Caco-2 (cell line): ENCODE measurements at regions not wholly inside any gene's neighbourhood (a gene's known extent, or its start where the extent isn't known, plus 50 kb on each side); places are given as distances from the start of the nearest gene placed in this dataset.

Experiments
- BruUV-seq: library from RNA; stranded (reverse); fragments of 400-500 nt; replicated peaks from 2 replicates; lab custom pipeline; 2021; lab: Mats Ljungman, UMichigan
- CTCF ChIA-PET: fragments of 300-600 bp; sonication (Branson Sonifier 250); formaldehyde crosslinking; loops from one replicate; lab custom pipeline; 2022; ENCODE audit warnings: antibody characterized with exemption; lab: Charles Lee
- POLR2A ChIA-PET: fragments of 300-600 bp; sonication (Branson Sonifier 250); formaldehyde crosslinking; loops from one replicate; lab custom pipeline; 2022; ENCODE audit warnings: antibody characterized with exemption; lab: Charles Lee
- DNase-seq, 2 experiments: peaks; one replicate each; pipeline versions ENCODE4 v3.0.0 to v3.0.0-alpha.2; 2020 to 2022
- H3K27me3 ChIP-seq: replicated peaks from 2 replicates; pipeline ENCODE4 v1.6.0; 2011; ENCODE audit warnings: low read length; ENCODE audit not compliant: control insufficient read depth, insufficient read depth
- H3K36me3 ChIP-seq: 2 replicates; pipeline ENCODE4 v1.5.1; 2011; ENCODE audit warnings: low read length; ENCODE audit not compliant: control insufficient read depth, insufficient read depth
- H3K4me1 ChIP-seq: fragments of 250-450 bp; sonication (Bioruptor Pico); 2 replicates; pipeline ENCODE4 v1.5.1; 2020; ENCODE audit warnings: mild to moderate bottlenecking
- H3K4me3 ChIP-seq: 2 replicates; pipeline ENCODE4 v1.5.1; 2011; ENCODE audit warnings: low read depth, mild to moderate bottlenecking, control low read depth, low read length
- H3K9me3 ChIP-seq: fragments of 250-450 bp; sonication (Bioruptor Pico); 2 replicates; pipeline ENCODE4 v1.5.1; 2020; ENCODE audit warnings: mild to moderate bottlenecking, moderate library complexity
- H3K27ac Mint-ChIP-seq: one replicate; pipeline ENCODE4 v1.8.0; 2022; ENCODE audit warnings: mixed read lengths; ENCODE audit not compliant: unreplicated experiment
- H3K27me3 Mint-ChIP-seq: one replicate; pipeline ENCODE4 v1.8.0; 2022; ENCODE audit warnings: mixed read lengths; ENCODE audit not compliant: insufficient read depth, unreplicated experiment
- H3K36me3 Mint-ChIP-seq: one replicate; pipeline ENCODE4 v1.8.0; 2022; ENCODE audit warnings: mild to moderate bottlenecking, mixed read lengths; ENCODE audit not compliant: insufficient read depth, unreplicated experiment
- H3K4me1 Mint-ChIP-seq: one replicate; pipeline ENCODE4 v1.8.0; 2022; ENCODE audit warnings: low read depth, mixed read lengths; ENCODE audit not compliant: unreplicated experiment
- H3K4me3 Mint-ChIP-seq: one replicate; pipeline ENCODE4 v1.8.0; 2022; ENCODE audit warnings: mild to moderate bottlenecking, moderate library complexity, mixed read lengths; ENCODE audit not compliant: unreplicated experiment
- H3K9me3 Mint-ChIP-seq: one replicate; pipeline ENCODE4 v1.8.0; 2022; ENCODE audit warnings: mixed read lengths; ENCODE audit not compliant: unreplicated experiment
- intact Hi-C: fragments of 100-400 bp; cut with micrococcal nuclease; formaldehyde crosslinking; loops from one replicate; pipeline ENCODE4 v1.10.0; 2022; ENCODE audit not compliant: unreplicated experiment
- TF ChIP-seq, protein P1 (sequence below), 2 experiments: fragments of 200-600 bp in 1 of 2; IDR thresholded peaks; 1 replicate in 1 of 2; 2 replicates in 1 of 2; pipeline versions ENCODE4 v1.5.1 to v1.8.0; 2011 to 2022; ENCODE audit warnings: antibody characterized with exemption in 1 of 2, control low read depth in 1 of 2, inconsistent platforms in 1 of 2, low read depth in 1 of 2, low read length in 1 of 2, mild to moderate bottlenecking in 1 of 2, moderate library complexity in 1 of 2; ENCODE audit not compliant: insufficient read depth in 1 of 2, severe bottlenecking in 1 of 2, unreplicated experiment in 1 of 2

DNA sequence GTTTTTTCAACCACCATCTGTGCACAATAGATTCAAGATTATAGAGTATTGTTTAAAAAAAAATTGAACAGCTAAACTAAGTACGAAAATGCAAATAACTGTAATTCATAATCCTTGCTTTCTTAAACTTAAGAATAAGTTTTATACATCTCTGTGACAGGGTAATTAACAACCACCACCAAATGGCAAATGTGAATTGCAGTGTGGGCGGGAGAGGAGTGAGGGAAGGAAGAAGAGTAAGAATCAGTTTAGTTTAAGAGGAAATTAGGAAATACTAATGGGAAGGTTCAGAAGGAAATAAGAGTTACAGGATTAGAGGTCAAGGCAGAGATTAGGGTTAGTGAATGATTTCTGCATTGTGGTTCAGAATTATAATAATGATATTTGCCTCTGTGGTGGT lies 430.9 kb downstream of the SPRY1 start:
- Mint-ChIP-seq H3K4me1 (no peaks in the 10 kb centered on the region), H3K36me3 (no peaks in the 10 kb centered on the region), H3K9me3 (no peaks in the 10 kb centered on the region), H3K4me3 (no peak overlapping the region), H3K27ac (no peak overlapping the region), H3K27me3 (no peaks in the 10 kb centered on the region)
- BruUV-seq: no TSS peak
- no peak for DNase-seq
- no peak overlapping the region for H3K4me3 ChIP-seq
- no peaks in the 10 kb centered on the region for H3K36me3 ChIP-seq
- no peaks in the 10 kb centered on the region for H3K9me3 ChIP-seq
- CTCF ChIA-PET: no interaction called here
- H3K27me3 ChIP-seq: no peaks in the 10 kb centered on the region
- no peaks in the 10 kb centered on the region for H3K4me1 ChIP-seq
- POLR2A ChIA-PET: no interaction called here
- TF ChIP-seq, protein P1, sequence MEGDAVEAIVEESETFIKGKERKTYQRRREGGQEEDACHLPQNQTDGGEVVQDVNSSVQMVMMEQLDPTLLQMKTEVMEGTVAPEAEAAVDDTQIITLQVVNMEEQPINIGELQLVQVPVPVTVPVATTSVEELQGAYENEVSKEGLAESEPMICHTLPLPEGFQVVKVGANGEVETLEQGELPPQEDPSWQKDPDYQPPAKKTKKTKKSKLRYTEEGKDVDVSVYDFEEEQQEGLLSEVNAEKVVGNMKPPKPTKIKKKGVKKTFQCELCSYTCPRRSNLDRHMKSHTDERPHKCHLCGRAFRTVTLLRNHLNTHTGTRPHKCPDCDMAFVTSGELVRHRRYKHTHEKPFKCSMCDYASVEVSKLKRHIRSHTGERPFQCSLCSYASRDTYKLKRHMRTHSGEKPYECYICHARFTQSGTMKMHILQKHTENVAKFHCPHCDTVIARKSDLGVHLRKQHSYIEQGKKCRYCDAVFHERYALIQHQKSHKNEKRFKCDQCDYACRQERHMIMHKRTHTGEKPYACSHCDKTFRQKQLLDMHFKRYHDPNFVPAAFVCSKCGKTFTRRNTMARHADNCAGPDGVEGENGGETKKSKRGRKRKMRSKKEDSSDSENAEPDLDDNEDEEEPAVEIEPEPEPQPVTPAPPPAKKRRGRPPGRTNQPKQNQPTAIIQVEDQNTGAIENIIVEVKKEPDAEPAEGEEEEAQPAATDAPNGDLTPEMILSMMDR (IDR thresholded peaks at IDR 0.05; ENCODE audit: insufficient read depth in 1 of 2, low read depth in 1 of 2, low read length in 1 of 2, severe bottlenecking in 1 of 2, unreplicated experiment in 1 of 2): no peak
- intact Hi-C loops: no loop called here

DNA sequence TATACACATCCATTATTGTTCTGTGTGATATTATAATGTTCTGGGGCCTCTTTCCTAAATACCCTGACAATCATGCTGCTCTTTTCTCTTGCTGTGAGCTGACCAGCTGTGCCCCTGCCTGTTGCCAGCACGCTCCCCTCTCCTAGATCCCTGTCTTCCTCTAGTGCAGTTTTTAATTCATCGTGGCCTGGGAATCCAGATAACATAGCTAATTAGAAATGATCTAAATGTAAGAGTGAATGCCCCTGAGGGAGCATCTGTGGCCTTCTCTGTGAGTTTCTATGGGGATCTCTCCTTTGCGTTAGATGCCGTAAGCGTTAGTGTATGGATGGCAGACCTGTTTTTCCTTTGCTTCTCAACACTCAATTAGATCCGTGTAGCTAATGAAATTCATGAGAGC lies 434.3 kb downstream of the SPRY1 start:
- no peak overlapping the region for H3K27ac Mint-ChIP-seq
- H3K4me3 Mint-ChIP-seq: no peak overlapping the region
- ChIA-PET CTCF (no interaction called here), POLR2A (no interaction called here)
- Histone ChIP-seq H3K9me3 (no peaks in the 10 kb centered on the region), H3K36me3 (no peaks in the 10 kb centered on the region), H3K27me3 (no peaks in the 10 kb centered on the region), H3K4me1 (no peaks in the 10 kb centered on the region), H3K4me3 (no peak overlapping the region)
- no peak for DNase-seq
- H3K9me3 Mint-ChIP-seq: no peaks in the 10 kb centered on the region
- no TSS peak for BruUV-seq
- no peaks in the 10 kb centered on the region for H3K36me3 Mint-ChIP-seq
- H3K4me1 Mint-ChIP-seq: no peaks in the 10 kb centered on the region
- TF ChIP-seq, protein P1 (IDR thresholded peaks at IDR 0.05; ENCODE audit: insufficient read depth in 1 of 2, low read depth in 1 of 2, low read length in 1 of 2, severe bottlenecking in 1 of 2, unreplicated experiment in 1 of 2): no peak
- intact Hi-C loops: no loop called here
- H3K27me3 Mint-ChIP-seq: no peaks in the 10 kb centered on the region

DNA sequence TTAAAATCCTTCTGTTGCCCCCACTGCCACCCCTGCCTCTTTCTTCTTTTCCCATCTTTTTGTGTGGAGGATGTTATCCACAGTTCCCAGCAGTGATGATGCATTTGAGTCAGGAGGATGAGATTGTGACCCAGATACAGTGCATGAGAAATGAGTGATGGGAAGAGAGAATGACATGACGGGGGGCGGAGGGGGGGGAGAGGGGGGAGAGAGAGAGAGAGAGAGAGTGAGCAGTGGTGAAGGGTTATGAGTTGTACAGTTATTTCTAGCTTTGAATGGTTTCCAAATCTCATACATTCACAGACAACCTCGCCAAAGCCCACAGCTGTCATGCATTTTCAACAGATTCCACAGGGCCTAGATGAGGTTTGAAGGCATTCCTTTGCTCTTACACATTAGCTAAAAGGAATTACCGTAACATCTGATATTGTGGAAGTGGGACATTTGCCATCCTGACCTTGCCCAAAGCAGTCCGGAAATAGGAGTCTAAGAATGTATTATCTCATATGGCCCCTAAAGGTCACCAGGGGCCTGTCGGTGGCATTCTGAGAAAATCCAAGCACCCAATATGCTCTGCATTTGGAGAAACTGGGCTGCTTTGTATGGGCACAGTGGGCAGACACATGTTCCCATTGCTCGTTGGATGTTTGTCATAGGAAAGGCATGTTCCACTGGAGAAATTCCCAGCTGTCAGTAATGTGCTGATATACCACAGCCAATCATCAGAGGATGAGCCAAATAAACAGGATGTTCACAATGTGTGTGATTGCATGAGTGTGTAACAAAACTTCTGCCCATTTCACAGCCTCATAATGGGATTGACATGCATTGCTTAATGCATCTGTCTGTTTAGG lies 435.8 kb downstream of the SPRY1 start:
- Histone ChIP-seq H3K36me3 (no peaks in the 10 kb centered on the region), H3K27me3 (no peaks in the 10 kb centered on the region), H3K4me3 (no peak overlapping the region), H3K9me3 (no peaks in the 10 kb centered on the region), H3K4me1 (no peaks in the 10 kb centered on the region)
- Mint-ChIP-seq H3K27ac (no peak overlapping the region), H3K9me3 (no peaks in the 10 kb centered on the region), H3K4me3 (no peak overlapping the region), H3K27me3 (no peaks in the 10 kb centered on the region), H3K36me3 (no peaks in the 10 kb centered on the region), H3K4me1 (no peaks in the 10 kb centered on the region)
- TF ChIP-seq, protein P1 (IDR thresholded peaks at IDR 0.05; ENCODE audit: insufficient read depth in 1 of 2, low read depth in 1 of 2, low read length in 1 of 2, severe bottlenecking in 1 of 2, unreplicated experiment in 1 of 2): no peak
- BruUV-seq: no TSS peak
- POLR2A ChIA-PET: no interaction called here
- intact Hi-C loops: no loop called here
- CTCF ChIA-PET: no interaction called here
- no peak for DNase-seq
